Activated naive CD4-positive, alpha-beta T cell treated with anti-CD3 and anti-CD28 coated beads, Interleukin-2, amount 10 ng/mL, durations not matched to agents 7 days and 5 days (primary cell): ENCODE measurements at regions not wholly inside any gene's neighbourhood (a gene's known extent, or its start where the extent isn't known, plus 50 kb on each side); places are given as distances from the start of the nearest gene placed in this dataset.

Experiments
- CTCF ChIA-PET: fragments of 350-600 bp; sonication (Branson Sonifier 250); formaldehyde crosslinking; loops from one replicate; lab custom pipeline; 2021; ENCODE audit warnings: antibody characterized with exemption; lab: Charles Lee
- DNase-seq: peaks from one replicate; pipeline ENCODE4 v3.0.0-alpha.2; 2020
- H3K27ac Mint-ChIP-seq: one replicate; pipeline ENCODE4 v1.8.0; 2021; ENCODE audit warnings: mild to moderate bottlenecking, moderate library complexity, mixed read lengths
- H3K27me3 Mint-ChIP-seq: one replicate; pipeline ENCODE4 v1.8.0; 2021; ENCODE audit warnings: mild to moderate bottlenecking, mixed read lengths
- H3K36me3 Mint-ChIP-seq: one replicate; pipeline ENCODE4 v1.8.0; 2021; ENCODE audit warnings: mixed read lengths
- H3K4me1 Mint-ChIP-seq: one replicate; pipeline ENCODE4 v1.8.0; 2021; ENCODE audit warnings: mixed read lengths
- H3K4me3 Mint-ChIP-seq: one replicate; pipeline ENCODE4 v1.8.0; 2021; ENCODE audit warnings: mild to moderate bottlenecking, moderate library complexity, mixed read lengths
- H3K9me3 Mint-ChIP-seq: one replicate; pipeline ENCODE4 v1.8.0; 2021; ENCODE audit warnings: mixed read lengths

DNA sequence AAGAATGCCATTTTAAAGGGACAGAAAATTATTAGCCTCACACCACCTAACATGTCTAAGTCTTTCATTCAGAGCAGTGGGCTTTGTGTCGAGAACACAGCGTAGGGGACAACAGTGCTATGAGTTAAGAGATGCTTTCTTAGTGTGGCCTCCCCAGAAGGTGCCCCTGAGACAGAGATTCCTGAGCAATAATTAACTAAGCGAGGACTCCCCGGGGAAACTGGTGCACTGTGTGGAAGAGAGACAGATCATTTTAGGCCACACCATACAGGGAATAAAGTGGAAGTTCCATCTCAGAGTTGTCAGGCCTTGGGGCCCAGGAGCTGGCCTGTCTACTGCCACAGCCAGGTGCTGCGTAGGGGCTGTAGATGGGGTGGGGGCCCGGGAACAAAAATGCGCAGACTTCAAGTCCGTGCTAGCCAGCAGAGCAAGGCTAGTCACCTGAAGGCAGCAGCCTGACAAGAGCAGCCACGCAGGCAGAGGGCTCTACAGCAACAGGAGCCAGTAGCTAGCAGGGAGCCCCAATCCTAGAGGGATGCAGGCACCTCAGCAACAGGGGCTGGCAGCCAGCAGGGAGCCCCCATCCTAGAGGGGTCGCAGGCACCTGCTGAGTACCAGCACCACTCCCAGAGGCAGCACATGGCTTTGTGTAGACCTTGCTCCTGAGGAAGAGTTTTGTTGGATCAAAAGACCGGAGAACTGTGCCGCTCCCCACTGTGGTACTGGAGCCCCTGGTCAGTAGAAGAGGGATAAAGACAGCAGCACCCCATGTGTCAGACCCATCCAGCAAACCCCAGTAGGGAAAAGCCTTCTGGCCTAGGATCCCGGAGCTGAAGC, 63.0 kb upstream of the NXT1 start:
- H3K36me3 Mint-ChIP-seq, result no peaks in the 10 kb centered on the region
- no peak overlapping the region for H3K4me3 Mint-ChIP-seq
- peaks cover 3% of the 10 kb centered on the region for H3K27me3 Mint-ChIP-seq
- H3K9me3 Mint-ChIP-seq, result no peaks in the 10 kb centered on the region
- H3K27ac Mint-ChIP-seq, result no peak overlapping the region
- H3K4me1 Mint-ChIP-seq, result no peaks in the 10 kb centered on the region
- CTCF ChIA-PET, result no interaction called here
- DNase-seq, result no peak

DNA sequence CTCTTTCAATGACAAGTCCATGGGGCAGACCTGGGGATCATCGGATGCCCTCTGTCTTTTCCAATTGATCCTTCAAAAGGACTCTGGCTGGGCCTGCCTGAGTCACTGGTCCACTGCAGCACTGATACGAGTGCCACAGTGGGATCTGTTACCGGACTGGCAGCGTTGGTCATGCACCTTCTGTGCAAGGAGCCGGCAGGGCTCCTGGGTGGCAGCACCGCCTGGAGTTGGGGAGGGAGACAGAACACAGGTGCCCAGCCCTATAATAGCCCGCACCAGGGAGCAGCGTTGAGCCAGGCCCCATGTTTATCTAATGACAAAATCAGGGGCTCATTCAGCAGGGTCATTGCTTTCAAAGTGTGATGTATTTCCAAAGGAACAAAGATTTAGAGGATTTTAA, 64.2 kb upstream of the NXT1 start:
- Mint-ChIP-seq H3K4me3 (no peak overlapping the region), H3K27ac (no peak overlapping the region), H3K36me3 (no peaks in the 10 kb centered on the region)

DNA sequence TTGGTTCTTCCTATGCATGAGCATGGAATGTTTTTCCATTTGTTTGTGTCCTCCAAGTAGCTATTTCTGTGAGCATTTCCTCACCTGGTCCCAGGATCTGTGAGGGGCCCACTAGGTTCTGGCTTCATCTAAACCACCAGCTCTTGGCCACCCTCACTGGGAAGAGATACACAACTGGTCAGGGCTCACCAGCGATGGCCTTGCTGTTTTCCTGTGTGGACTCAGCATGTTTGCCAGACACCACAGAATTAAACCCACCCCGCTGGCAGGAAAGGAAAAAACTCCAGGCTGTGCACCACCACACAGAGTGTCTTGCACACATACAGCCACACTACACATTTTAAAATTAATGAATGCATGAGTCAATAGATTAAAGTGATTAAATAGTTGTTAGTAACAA, 65.1 kb upstream of the NXT1 start:
- Mint-ChIP-seq H3K27me3 (peaks cover 7% of the 10 kb centered on the region), H3K4me3 (no peak overlapping the region), H3K27ac (no peak overlapping the region), H3K4me1 (no peaks in the 10 kb centered on the region), H3K9me3 (no peaks in the 10 kb centered on the region), H3K36me3 (no peaks in the 10 kb centered on the region)
- DNase-seq, result no peak
- CTCF ChIA-PET, result no interaction called here

More for the DNA sequence above, 64.2 kb upstream of the NXT1 start:
- H3K4me1 Mint-ChIP-seq, result no peaks in the 10 kb centered on the region
- CTCF ChIA-PET, result no interaction called here
- H3K9me3 Mint-ChIP-seq, result no peaks in the 10 kb centered on the region
- no peak for DNase-seq
- H3K27me3 Mint-ChIP-seq, result peaks cover 7% of the 10 kb centered on the region

DNA sequence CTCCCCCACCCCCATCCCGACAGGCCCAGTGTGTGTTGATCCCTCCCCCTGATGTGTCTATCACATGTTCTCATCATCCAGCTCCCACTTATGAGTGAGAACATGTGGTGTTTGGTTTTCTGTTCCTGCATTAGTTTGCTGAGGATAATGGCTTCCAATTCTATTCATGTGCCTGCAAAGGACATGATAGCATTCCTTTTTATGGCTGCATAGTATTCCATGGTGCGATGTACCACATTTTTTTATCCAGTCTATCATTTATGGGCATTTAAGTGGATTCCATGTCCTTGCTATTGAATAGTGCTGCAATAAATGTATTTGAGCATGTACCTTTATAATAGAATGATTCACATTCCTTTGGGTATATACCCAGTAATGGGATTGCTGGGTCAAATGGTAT, 66.6 kb upstream of the NXT1 start:
- CTCF ChIA-PET, result no interaction called here
- Mint-ChIP-seq H3K9me3 (no peaks in the 10 kb centered on the region), H3K4me3 (no peak overlapping the region), H3K27me3 (peaks cover 7% of the 10 kb centered on the region), H3K36me3 (no peaks in the 10 kb centered on the region), H3K4me1 (no peaks in the 10 kb centered on the region), H3K27ac (no peak overlapping the region)
- DNase-seq, result no peak

DNA sequence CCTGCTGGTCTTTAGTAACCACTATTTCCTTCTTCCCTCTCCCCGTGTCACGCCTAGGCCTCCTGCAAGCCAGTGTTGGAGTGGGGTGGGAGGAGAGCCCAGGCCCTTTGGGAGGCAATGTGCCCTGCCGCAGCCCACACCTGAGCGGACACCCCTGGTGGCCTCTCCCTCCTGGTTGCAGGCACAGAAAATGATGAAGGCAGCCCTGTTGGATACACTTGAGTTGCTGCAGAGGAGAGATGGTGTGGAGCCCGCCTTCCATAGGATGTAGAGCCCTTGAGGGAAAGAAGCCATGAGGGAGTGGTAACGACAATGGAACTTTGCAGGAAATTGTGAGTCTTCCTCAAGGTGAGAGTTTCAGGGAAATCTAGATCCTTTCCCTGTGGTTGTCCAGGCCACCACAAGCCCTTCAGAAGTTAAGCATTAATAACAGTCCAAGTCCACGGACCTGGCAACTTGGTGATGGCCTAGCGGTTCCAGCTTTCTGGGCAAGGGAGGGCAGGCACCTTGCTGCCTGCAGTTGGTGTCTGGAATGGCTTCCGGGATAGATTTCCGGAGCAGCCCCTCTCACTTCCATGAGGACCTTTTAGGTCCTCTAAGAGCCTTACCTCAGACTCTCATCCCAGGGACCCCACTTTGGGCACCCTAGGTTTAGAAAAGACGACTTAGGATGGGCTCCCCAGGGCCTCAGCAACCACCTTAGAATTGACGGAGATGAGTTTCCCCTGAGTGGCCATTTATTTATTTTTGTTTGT, 67.3 kb upstream of the NXT1 start:
- H3K4me3 Mint-ChIP-seq, result no peak overlapping the region
- CTCF ChIA-PET, result no interaction called here

DNA sequence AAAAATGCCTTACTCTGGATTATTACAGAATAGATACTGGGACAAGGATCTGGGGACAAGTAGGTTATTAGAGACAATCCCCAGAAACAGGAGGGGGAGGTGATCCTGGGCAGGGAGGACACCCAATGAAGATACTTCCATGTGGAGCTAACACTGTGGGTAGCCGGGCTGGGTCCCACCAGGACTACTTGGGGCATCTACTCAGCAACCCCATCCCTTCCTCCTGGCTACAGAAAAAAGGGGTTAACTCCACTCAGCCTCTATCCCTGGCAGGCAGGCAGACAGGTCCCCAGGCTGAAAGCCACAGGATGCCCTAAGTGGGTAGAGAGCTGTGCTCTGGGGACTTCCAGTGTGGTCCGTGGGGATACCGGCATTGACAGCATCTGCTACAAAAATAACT, 68.0 kb upstream of the NXT1 start:
- CTCF ChIA-PET, result no interaction called here
- Mint-ChIP-seq H3K4me3 (no peak overlapping the region), H3K9me3 (no peaks in the 10 kb centered on the region)

More for the DNA sequence above, 67.3 kb upstream of the NXT1 start:
- no peaks in the 10 kb centered on the region for H3K36me3 Mint-ChIP-seq
- H3K27ac Mint-ChIP-seq, result no peak overlapping the region
- no peaks in the 10 kb centered on the region for H3K9me3 Mint-ChIP-seq
- H3K4me1 Mint-ChIP-seq, result no peaks in the 10 kb centered on the region
- peaks cover 7% of the 10 kb centered on the region for H3K27me3 Mint-ChIP-seq
- DNase-seq, result no peak

DNA sequence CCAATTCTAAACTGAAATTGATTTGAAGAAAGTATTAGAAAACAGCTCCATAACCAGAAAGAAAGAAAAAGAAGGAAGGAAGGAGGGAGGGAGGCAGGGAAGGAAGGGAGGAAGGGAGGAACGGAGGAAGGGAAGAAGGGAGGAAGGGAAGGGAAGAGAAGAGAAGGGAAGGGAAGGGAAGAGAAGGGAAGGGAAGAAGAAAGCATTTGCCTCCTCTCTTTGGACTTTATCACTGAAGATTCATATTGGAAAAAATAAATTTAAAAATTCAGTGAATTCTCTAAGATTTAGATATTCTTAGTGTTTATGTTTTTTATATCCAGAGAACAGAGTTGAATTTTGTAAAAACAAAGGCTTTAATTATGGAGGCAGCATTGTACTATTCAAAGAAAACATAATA, 68.5 kb upstream of the NXT1 start:
- CTCF ChIA-PET, result no interaction called here
- Mint-ChIP-seq H3K36me3 (no peaks in the 10 kb centered on the region), H3K9me3 (no peaks in the 10 kb centered on the region), H3K27me3 (peaks cover 7% of the 10 kb centered on the region), H3K27ac (no peak overlapping the region), H3K4me3 (no peak overlapping the region), H3K4me1 (no peaks in the 10 kb centered on the region)
- DNase-seq, result no peak

More for the DNA sequence above, 68.0 kb upstream of the NXT1 start:
- no peak for DNase-seq
- Mint-ChIP-seq H3K27ac (no peak overlapping the region), H3K27me3 (peaks cover 7% of the 10 kb centered on the region), H3K36me3 (no peaks in the 10 kb centered on the region), H3K4me1 (no peaks in the 10 kb centered on the region)

DNA sequence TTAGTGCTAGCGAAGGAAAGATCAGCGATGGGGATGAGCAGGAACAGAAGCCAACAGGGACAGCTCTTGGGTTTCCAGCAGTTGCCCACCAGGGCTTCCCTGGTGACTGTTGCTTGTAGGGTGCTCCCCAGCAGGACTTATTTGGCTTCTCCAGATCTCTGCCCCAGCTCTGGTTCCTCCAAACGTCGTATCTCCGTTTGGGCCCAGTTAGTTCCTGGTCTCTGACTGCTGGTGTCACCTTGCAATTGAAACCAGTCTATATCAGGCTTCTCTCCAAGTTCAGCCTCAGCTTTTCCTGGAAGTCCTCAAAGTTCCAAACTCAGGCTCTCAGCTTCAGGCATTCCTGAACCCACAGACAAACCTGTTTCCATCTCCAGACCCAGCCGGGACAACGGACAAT, 70.8 kb upstream of the NXT1 start:
- no peak for DNase-seq
- H3K4me1 Mint-ChIP-seq, result no peaks in the 10 kb centered on the region
- H3K27me3 Mint-ChIP-seq, result peaks cover 7% of the 10 kb centered on the region
- CTCF ChIA-PET, result no interaction called here
- H3K4me3 Mint-ChIP-seq, result no peak overlapping the region
- H3K27ac Mint-ChIP-seq, result no peak overlapping the region
- H3K9me3 Mint-ChIP-seq, result no peaks in the 10 kb centered on the region
- H3K36me3 Mint-ChIP-seq, result no peaks in the 10 kb centered on the region

DNA sequence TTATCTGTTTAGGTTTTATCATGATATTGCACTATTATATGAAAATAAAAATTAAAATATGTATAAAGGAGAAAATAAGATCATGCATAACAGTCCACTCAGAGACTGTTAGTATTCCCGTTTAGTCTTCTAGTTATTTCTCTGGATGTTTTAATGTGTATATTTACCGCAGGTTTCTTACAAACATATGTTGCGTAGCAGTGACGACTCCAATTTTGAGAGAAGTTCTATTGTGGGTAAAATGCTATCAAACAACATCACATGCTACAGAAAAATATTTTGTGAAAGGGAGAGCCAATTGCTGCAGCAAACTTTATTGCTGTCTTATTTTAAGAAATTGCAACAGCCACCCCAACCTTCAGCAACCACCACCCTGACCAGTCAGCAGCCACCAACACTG, 72.4 kb upstream of the NXT1 start:
- Mint-ChIP-seq H3K4me3 (no peak overlapping the region), H3K9me3 (no peaks in the 10 kb centered on the region), H3K36me3 (no peaks in the 10 kb centered on the region), H3K27me3 (peaks cover 7% of the 10 kb centered on the region), H3K27ac (no peak overlapping the region), H3K4me1 (no peaks in the 10 kb centered on the region)
- no peak for DNase-seq
- CTCF ChIA-PET, result no interaction called here

DNA sequence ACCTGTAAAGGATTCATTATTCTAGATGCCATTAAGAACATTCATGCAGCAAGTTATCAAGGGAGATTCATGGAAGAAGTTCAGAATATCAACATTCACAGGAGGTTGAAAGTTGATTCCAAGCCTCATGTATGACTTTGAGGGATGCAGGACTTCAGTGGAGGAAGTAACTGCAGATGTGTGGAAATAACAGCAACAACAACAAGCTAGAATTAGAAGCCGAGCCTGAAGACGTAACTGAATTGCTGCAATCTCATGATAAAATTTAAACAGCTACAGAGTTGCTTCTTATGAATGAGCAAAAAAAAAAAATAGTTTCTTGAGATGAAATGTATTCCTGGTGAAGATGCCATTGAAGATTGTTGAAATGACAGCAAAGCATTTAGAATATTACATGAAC, 73.3 kb upstream of the NXT1 start:
- H3K4me3 Mint-ChIP-seq, result no peak overlapping the region
- no peaks in the 10 kb centered on the region for H3K9me3 Mint-ChIP-seq
- DNase-seq, result no peak
- CTCF ChIA-PET, result no interaction called here
- no peaks in the 10 kb centered on the region for H3K36me3 Mint-ChIP-seq
- H3K27me3 Mint-ChIP-seq, result peaks cover 4% of the 10 kb centered on the region
- no peak overlapping the region for H3K27ac Mint-ChIP-seq
- H3K4me1 Mint-ChIP-seq, result no peaks in the 10 kb centered on the region

DNA sequence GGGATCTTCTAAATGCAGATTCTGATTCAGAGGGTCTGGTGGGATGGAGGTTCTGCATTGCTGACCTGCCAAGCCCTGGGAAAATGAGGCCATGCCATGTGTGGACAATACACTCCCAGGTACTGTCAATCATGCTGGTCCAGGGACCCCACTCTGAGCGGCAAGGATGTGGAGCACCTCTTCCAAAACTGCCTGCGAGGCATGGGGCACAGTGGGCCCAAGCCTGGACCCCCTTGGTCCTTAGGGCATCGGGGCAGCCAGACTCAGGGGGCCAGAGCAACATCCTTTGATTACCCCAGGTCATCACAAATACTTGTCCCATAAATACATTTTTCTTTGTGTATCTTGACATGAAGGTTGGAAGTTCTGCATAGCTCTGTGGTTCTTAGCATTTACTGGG, 76.8 kb upstream of the NXT1 start:
- no peaks in the 10 kb centered on the region for H3K4me1 Mint-ChIP-seq
- H3K36me3 Mint-ChIP-seq, result no peaks in the 10 kb centered on the region
- H3K27me3 Mint-ChIP-seq, result no peaks in the 10 kb centered on the region
- no peak for DNase-seq
- no peak overlapping the region for H3K27ac Mint-ChIP-seq
- H3K9me3 Mint-ChIP-seq, result peaks cover 5% of the 10 kb centered on the region
- CTCF ChIA-PET, result no interaction called here
- no peak overlapping the region for H3K4me3 Mint-ChIP-seq

DNA sequence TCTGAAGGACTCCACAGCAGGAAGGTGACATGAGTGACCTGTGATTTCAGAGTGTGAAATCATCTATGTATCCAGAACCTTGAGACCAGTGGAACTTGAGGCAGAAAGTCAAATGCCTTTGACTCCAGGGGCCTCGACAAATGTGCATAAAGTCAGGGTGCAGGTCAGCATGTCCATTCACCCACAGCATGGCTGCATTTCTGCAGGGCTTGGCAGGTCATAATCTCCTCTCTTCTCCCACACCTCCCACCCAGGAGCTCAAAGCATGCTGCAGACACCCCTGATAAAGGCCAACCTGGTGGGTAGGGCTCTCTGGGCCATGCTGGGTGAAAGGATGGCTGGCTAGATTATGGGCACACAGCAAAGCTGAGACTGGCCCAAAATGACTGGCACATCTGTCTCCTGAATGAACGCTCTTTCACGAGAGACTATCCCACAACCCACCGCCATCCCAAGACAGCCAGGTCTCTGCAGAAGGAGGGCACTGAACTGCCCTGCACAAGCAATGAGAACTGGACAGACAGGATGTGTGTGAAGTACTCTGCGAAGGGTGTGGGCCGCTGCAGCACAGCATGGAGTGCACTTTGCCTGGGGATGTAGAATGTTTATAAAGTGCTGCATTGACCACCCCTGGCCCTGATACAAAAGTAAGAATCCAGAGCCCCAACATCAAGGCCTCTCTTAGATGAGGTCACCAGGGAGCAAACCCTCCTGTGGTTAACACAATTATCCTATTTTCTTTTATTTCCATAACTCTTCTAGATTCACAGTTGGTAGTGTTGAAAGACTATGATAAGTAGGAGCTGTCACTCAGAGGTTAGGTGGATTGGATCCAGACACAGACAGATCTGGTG, 78.2 kb upstream of the NXT1 start:
- no peak for DNase-seq
- Mint-ChIP-seq H3K27me3 (no peaks in the 10 kb centered on the region), H3K4me3 (no peak overlapping the region), H3K4me1 (no peaks in the 10 kb centered on the region), H3K36me3 (no peaks in the 10 kb centered on the region), H3K27ac (no peak overlapping the region), H3K9me3 (peaks cover 8% of the 10 kb centered on the region)
- CTCF ChIA-PET, result no interaction called here

DNA sequence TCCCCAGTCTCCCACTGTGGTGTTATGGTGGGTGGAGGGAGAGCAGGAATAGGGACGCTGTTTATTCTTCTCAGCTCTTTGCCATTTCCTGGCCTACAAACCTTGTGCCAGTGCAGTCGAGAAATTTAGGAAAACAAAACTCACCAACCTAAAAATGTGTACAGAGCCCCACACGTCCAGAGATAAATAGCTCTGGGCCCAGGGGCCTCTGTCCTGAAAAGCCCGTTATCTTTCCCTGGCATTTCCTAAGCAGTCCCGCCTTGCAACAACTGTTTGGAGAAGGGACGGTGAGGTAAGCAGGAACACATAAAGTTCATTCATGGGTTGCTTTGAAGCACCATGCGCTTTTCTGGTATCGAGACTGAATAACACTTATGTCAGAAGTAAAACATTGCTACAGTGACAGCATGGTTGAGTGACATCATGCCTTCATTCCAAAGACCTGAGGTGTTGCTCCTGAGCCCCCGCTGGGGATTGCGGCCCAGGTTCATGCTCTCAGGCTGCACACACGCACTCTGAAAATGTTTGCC, 80.1 kb upstream of the NXT1 start:
- Mint-ChIP-seq H3K4me1 (no peaks in the 10 kb centered on the region), H3K4me3 (no peak overlapping the region), H3K9me3 (peaks cover 8% of the 10 kb centered on the region), H3K27ac (no peak overlapping the region), H3K36me3 (no peaks in the 10 kb centered on the region), H3K27me3 (no peaks in the 10 kb centered on the region)
- DNase-seq, result no peak
- CTCF ChIA-PET, result no interaction called here

DNA sequence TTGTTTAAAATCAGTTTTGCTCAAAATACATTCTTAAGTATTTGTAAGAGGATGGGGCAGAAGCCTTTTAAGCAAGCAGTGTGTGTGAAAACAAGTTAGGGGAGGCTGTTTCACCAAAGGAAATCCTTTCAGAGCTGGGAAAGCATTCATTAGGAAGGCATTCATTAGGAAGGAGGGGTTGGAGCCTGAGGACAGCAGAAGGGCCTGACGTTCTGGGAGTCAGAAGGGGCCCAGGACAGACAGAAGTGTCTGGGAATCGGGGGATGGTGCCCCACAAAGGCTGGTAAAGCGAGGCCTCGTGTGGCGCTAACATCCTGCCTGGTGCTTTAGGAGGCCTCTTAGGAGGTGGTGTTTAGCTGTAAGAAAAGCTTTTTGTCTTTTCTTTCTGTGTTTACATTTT, 80.6 kb upstream of the NXT1 start:
- no peak overlapping the region for H3K27ac Mint-ChIP-seq
- CTCF ChIA-PET, result no interaction called here
- no peak for DNase-seq
- no peak overlapping the region for H3K4me3 Mint-ChIP-seq
- no peaks in the 10 kb centered on the region for H3K4me1 Mint-ChIP-seq
- H3K36me3 Mint-ChIP-seq, result no peaks in the 10 kb centered on the region
- H3K9me3 Mint-ChIP-seq, result peaks cover 8% of the 10 kb centered on the region
- no peaks in the 10 kb centered on the region for H3K27me3 Mint-ChIP-seq
